ENCODE measurements at regions not wholly inside any gene's neighbourhood (a gene's known extent, or its start where the extent isn't known, plus 50 kb on each side); places are given as distances from the start of the nearest gene placed in this dataset.

DNA sequence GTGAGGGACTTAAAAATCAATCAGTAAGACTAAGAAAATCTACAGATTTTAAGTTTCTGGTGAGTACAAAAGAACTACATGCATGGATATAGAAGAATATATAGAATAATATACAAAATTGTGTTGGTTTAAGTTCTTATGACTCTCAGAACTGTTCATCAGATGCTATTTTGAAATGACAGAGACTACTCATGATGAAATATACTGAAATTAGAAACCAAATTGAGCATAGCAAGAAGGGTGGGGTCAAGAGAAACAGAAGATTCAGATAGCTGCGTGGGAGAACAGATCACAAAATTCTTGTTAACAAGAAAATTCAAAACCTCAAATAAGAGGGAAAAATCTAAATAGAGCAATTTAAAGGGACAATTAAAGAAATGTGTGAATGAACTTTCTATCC is 2125.3 kb upstream of the RAG2 start:
- H3K36me3 Mint-ChIP-seq, result no peaks in the 10 kb centered on the region
- H3K27me3 Mint-ChIP-seq, result peaks cover 3% of the 10 kb centered on the region
- H3K4me3 Mint-ChIP-seq, result no peak overlapping the region
- no peak overlapping the region for H3K27ac Mint-ChIP-seq
- TF ChIP-seq, protein P1, sequence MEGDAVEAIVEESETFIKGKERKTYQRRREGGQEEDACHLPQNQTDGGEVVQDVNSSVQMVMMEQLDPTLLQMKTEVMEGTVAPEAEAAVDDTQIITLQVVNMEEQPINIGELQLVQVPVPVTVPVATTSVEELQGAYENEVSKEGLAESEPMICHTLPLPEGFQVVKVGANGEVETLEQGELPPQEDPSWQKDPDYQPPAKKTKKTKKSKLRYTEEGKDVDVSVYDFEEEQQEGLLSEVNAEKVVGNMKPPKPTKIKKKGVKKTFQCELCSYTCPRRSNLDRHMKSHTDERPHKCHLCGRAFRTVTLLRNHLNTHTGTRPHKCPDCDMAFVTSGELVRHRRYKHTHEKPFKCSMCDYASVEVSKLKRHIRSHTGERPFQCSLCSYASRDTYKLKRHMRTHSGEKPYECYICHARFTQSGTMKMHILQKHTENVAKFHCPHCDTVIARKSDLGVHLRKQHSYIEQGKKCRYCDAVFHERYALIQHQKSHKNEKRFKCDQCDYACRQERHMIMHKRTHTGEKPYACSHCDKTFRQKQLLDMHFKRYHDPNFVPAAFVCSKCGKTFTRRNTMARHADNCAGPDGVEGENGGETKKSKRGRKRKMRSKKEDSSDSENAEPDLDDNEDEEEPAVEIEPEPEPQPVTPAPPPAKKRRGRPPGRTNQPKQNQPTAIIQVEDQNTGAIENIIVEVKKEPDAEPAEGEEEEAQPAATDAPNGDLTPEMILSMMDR (conservative IDR thresholded peaks at IDR 0.05), result no peak
- H3K4me1 Mint-ChIP-seq (ENCODE audit: unreplicated experiment), result no peaks in the 10 kb centered on the region
- no peaks in the 10 kb centered on the region for H3K9me3 Mint-ChIP-seq
- no peak for DNase-seq (ENCODE audit: extremely low spot score, unreplicated experiment)

DNA sequence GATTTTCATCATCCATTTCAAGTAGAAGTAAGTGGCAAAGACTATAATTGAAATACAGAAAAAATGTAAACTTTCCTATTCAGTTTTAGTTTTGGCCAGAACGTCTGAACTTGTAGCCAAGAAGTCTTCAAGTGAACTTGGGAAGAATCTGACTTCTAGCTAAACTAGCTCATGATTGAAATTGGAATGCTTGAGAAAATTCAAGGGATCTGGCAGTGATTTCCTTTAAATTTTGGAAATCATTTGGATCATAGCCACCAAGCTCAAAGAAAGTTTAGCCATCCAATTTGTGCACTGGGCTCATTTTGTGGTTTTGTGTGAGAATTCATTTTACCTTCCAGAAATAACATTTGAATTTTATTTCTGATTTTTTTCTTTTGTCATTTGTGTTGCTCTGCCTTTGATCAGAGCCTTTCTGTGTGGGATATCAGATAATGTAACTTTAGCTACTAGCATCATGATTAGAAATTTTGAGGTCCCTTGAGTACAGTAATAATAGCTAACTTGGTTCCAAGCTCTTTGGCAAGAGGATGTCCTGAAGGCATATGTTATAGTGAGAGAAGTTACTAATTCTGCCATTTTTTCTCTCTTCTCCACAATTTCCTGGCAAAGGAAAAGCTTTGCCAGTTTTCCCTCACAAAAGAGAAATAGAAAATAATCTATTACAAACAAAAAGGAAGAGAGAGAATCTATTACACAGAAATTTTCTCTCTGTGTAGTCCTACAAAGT is 2123.7 kb upstream of the RAG2 start:
- Mint-ChIP-seq H3K4me3 (no peak overlapping the region), H3K27ac (no peak overlapping the region), H3K27me3 (peaks cover 3% of the 10 kb centered on the region), H3K36me3 (no peaks in the 10 kb centered on the region), H3K9me3 (no peaks in the 10 kb centered on the region), H3K4me1 (ENCODE audit: unreplicated experiment) (no peaks in the 10 kb centered on the region)
- TF ChIP-seq, protein P1 (conservative IDR thresholded peaks at IDR 0.05), result no peak
- no peak for DNase-seq (ENCODE audit: extremely low spot score, unreplicated experiment)

DNA sequence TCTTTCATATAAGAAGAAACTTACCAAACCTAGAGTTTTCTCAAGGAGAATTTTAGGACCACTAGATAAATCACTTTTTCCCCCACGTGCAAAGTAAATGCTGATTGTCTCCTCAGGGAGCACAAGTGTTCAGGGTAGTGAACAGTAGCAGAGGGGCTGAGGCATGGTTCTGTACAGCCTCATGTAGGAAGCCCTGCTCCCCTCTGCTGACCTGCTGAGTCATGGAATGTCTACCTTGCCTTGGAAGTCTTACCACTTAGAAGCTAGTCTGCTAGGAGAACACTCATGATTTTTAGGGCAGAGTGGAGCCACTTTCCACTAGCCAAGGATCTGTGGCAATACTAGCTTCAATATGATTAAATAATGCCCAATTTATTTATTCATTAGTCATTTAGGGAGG is 2120.6 kb upstream of the RAG2 start:
- H3K4me1 Mint-ChIP-seq (ENCODE audit: unreplicated experiment), result no peaks in the 10 kb centered on the region
- H3K27me3 Mint-ChIP-seq, result peaks cover 3% of the 10 kb centered on the region
- no peaks in the 10 kb centered on the region for H3K9me3 Mint-ChIP-seq
- H3K27ac Mint-ChIP-seq, result no peak overlapping the region
- TF ChIP-seq, protein P1 (conservative IDR thresholded peaks at IDR 0.05), result no peak
- H3K36me3 Mint-ChIP-seq, result no peaks in the 10 kb centered on the region
- no peak overlapping the region for H3K4me3 Mint-ChIP-seq
- DNase-seq (ENCODE audit: extremely low spot score, unreplicated experiment), result no peak

DNA sequence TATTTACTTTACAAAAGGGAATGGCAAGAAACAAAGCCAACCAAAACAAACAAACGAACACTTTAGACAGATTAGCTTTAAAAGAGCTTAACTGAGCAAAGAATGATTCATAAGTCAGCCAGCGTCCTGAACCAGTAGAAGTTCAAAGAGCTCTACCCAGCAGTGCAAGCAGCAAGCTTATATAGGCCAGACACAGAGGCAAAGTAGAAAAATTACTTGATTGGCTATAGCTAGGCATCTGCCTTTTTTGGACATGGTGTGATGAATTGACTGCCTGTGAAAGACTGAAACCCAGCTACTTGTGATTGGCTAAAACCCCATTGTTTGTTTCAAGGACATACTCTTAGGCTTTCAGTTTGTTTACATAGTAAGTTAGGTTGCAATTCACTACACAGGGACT is 2120.0 kb upstream of the RAG2 start:
- DNase-seq (ENCODE audit: extremely low spot score, unreplicated experiment), result no peak
- TF ChIP-seq, protein P1 (conservative IDR thresholded peaks at IDR 0.05), result no peak
- H3K27me3 Mint-ChIP-seq, result peaks cover 3% of the 10 kb centered on the region
- H3K36me3 Mint-ChIP-seq, result no peaks in the 10 kb centered on the region
- no peak overlapping the region for H3K27ac Mint-ChIP-seq
- no peaks in the 10 kb centered on the region for H3K4me1 Mint-ChIP-seq (ENCODE audit: unreplicated experiment)
- H3K9me3 Mint-ChIP-seq, result no peaks in the 10 kb centered on the region
- no peak overlapping the region for H3K4me3 Mint-ChIP-seq

DNA sequence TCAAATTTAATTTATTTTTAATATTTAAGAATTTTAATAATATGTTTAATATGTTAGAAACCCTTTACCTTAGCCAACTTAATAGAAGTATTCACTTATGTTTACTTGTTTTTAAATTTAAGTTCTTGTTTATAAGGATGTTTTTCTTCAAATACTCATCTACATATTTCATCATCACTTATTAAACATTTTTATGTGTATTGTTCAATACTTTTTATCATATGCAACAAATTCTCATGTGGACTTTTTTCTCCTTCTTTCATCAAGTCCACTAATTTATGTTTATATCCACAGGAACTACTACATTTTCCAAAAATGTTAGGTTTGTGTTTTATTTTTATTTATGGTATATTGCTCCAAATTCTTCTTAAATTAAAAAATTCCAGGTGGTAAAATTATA is 2113.1 kb upstream of the RAG2 start:
- H3K27me3 Mint-ChIP-seq, result no peaks in the 10 kb centered on the region
- H3K9me3 Mint-ChIP-seq, result no peaks in the 10 kb centered on the region
- no peaks in the 10 kb centered on the region for H3K4me1 Mint-ChIP-seq (ENCODE audit: unreplicated experiment)
- no peaks in the 10 kb centered on the region for H3K36me3 Mint-ChIP-seq
- no peak overlapping the region for H3K27ac Mint-ChIP-seq
- no peak overlapping the region for H3K4me3 Mint-ChIP-seq
- TF ChIP-seq, protein P1 (conservative IDR thresholded peaks at IDR 0.05), result no peak
- DNase-seq (ENCODE audit: extremely low spot score, unreplicated experiment), result no peak
